GM12878 (cell line): ENCODE measurements at regions not wholly inside any gene's neighbourhood (a gene's known extent, or its start where the extent isn't known, plus 50 kb on each side); places are given as distances from the start of the nearest gene placed in this dataset. TPM values are rescaled to one million over a fixed set of nuclear protein-coding genes. Genes with fewer than 3 reads are reported as not detected.
"Not testable (repeated sequence)": the region's sequence is repeated elsewhere in the genome, so short reads cannot be mapped to it uniquely, and the experiment has no call there.

ENCODE experiments used
- ATAC-seq: fragments of 200-7000 bp; cut with Tn5 transposase; 3 replicates; pipeline ENCODE4 v1.9.1; 2020; ENCODE audit warnings: mild to moderate bottlenecking, moderate library complexity
- BruUV-seq: library from RNA; stranded (reverse); fragments of 400-500 nt; replicated peaks from 2 replicates; lab custom pipeline; 2021; lab: Mats Ljungman, UMichigan
- CTCF ChIA-PET: fragments of 300-600 bp; sonication (Branson Sonifier 250); formaldehyde crosslinking; extraction: SDS; loops from one replicate; lab custom pipeline; 2021; ENCODE audit warnings: inconsistent platforms; lab: Yijun Ruan, JAX
- POLR2A ChIA-PET: fragments of 350-600 bp; formaldehyde crosslinking; extraction: SDS; loops from one replicate; lab custom pipeline; 2021; ENCODE audit warnings: inconsistent platforms; lab: Charles Lee
- RAD21 ChIA-PET: fragments of 300-600 bp; sonication (Branson Sonifier 250); formaldehyde crosslinking; loops from one replicate; lab custom pipeline; 2023; ENCODE audit warnings: antibody characterized with exemption; ENCODE audit not compliant: unreplicated experiment; lab: Charles Lee
- SMC1A ChIA-PET: fragments of 300-600 bp; sonication (Branson Sonifier 250); formaldehyde crosslinking; loops from one replicate; lab custom pipeline; 2023; ENCODE audit not compliant: unreplicated experiment, uncharacterized antibody; lab: Charles Lee
- DNase-seq: peaks from one replicate; pipeline ENCODE4 v3.0.0-alpha.2; 2011; ENCODE audit warnings: low read depth, low spot score
- FAIRE-seq: peaks from 3 replicates; lab custom pipeline; 2011; peaks lifted over from hg19 to GRCh38; lab: Jason Lieb, UNC
- H2AFZ ChIP-seq: 2 replicates; pipeline ENCODE4 v1.6.0; 2011; ENCODE audit warnings: low read depth, low read length, control low read depth; ENCODE audit not compliant: control insufficient read depth
- H3K27ac ChIP-seq: 2 replicates; pipeline ENCODE4 v1.5.1; 2011; ENCODE audit warnings: control low read depth; ENCODE audit not compliant: control insufficient read depth, insufficient read depth
- H3K27me3 ChIP-seq, 2 experiments: replicated peaks in 1 of 2; 2 replicates each; pipeline versions ENCODE4 v1.6.0 to v1.6.1; 2011; ENCODE audit warnings: low read length in 1 of 2; ENCODE audit not compliant: control insufficient read depth in 2 of 2, insufficient read depth in 2 of 2
- H3K36me3 ChIP-seq, 2 experiments: 2 replicates each; pipeline ENCODE4 v1.5.1; 2011; ENCODE audit warnings: low read length in 1 of 2; ENCODE audit not compliant: control insufficient read depth in 2 of 2, insufficient read depth in 2 of 2
- H3K4me1 ChIP-seq: 2 replicates; pipeline ENCODE4 v1.6.1; 2011; ENCODE audit warnings: mild to moderate bottlenecking, low read length, moderate library complexity, mixed read lengths; ENCODE audit not compliant: control insufficient read depth, insufficient read depth
- H3K4me2 ChIP-seq: 2 replicates; pipeline ENCODE4 v1.6.0; 2011; ENCODE audit warnings: control low read depth; ENCODE audit not compliant: control insufficient read depth, insufficient read depth
- H3K4me3 ChIP-seq: fragments of 200-600 bp; sonication (generic); 2 replicates; pipeline ENCODE4 v1.5.1; 2016
- H3K79me2 ChIP-seq: 2 replicates; pipeline ENCODE4 v1.6.0; 2011; ENCODE audit warnings: low read length; ENCODE audit not compliant: control insufficient read depth, insufficient read depth
- H3K9ac ChIP-seq: 2 replicates; pipeline ENCODE4 v1.8.0; 2011; ENCODE audit warnings: low read length, control low read depth, mixed read lengths; ENCODE audit not compliant: control insufficient read depth, insufficient read depth
- H3K9me3 ChIP-seq: replicated peaks from 3 replicates; pipeline ENCODE4 v1.5.1; 2011; ENCODE audit warnings: mild to moderate bottlenecking, low read length; ENCODE audit not compliant: control insufficient read depth, insufficient read depth
- H4K20me1 ChIP-seq: 2 replicates; pipeline ENCODE4 v1.6.0; 2011; ENCODE audit not compliant: control insufficient read depth, insufficient read depth
- WGBS: methylation state at CpG from one replicate; pipeline ENCODE4 v1.1.6; 2016; ENCODE audit warnings: low lambda C conversion rate; ENCODE audit not compliant: insufficient replicate concordance, insufficient coverage; ENCODE audit errors: missing lambda C conversion rate; 5-methylcytosine and 5-hydroxymethylcytosine counted together
- in situ Hi-C: fragments of 300-500 bp; cut with MboI; formaldehyde crosslinking; loops from 9 replicates; pipeline ENCODE4 v1.14.3; 2018; ENCODE audit warnings: mixed read lengths
- intact Hi-C: fragments of 100-400 bp; cut with micrococcal nuclease; formaldehyde crosslinking; loops from one replicate; pipeline ENCODE4 v1.14.2; 2022; ENCODE audit not compliant: unreplicated experiment
- small RNA-seq: library from RNA; depleted of rRNA; stranded (forward); fragments of <200 nt; gene quantifications from one replicate; pipeline ENCODE3, GENCODE V24; 2014

- H3K4me1 ChIP-seq, H2AFZ ChIP-seq, BruUV-seq, RAD21 ChIA-PET, POLR2A ChIA-PET, ATAC-seq, H3K27ac ChIP-seq, in situ Hi-C loops, FAIRE-seq, H3K4me3 ChIP-seq, H3K9me3 ChIP-seq, H3K36me3 ChIP-seq, H3K27me3 ChIP-seq, H4K20me1 ChIP-seq, H3K4me2 ChIP-seq, H3K9ac ChIP-seq, DNase-seq, H3K79me2 ChIP-seq: not testable (repeated sequence)
- intact Hi-C loops: loop anchor here (10.0 kb wide), 1 partner anchor 295 kb away; no protein-coding TSS in a partner anchor
- CTCF ChIA-PET: interaction anchor here (1.4 kb wide), 1 partner anchor 9 kb away, joined by 5 read pairs; no protein-coding TSS in a partner anchor
- WGBS: 0% methylated on average over 2 of the region's 2 CpGs
- SMC1A ChIA-PET: interaction anchor here (0.8 kb wide), 1 partner anchor 80 kb away, joined by 3 read pairs; no protein-coding TSS in a partner anchor
Observed at GRCh38 chr4:177259466-177259865, 50.2 kb upstream of the NEIL3 start.

Small RNA genes lying in the stretch of these regions (small RNA-seq; reads per million reads assigned to genes)
- not detected for gene RN7SKP136
